ENCODE measurements at regions not wholly inside any gene's neighbourhood (a gene's known extent, or its start where the extent isn't known, plus 50 kb on each side); places are given as distances from the start of the nearest gene placed in this dataset.
A peak's percentile ranks its signal among the peaks of the same experiment; 100 is the strongest.

- TF ChIP-seq GMEB1 (CRISPR knock-in tag; IDR thresholded peaks at IDR 0.05; ENCODE audit: borderline replicate concordance) (no peak), ZNF256 (CRISPR knock-in tag; conservative IDR thresholded peaks at IDR 0.05) (no peak), CERS6 (CRISPR knock-in tag; IDR thresholded peaks at IDR 0.05) (no peak), KDM4B (CRISPR knock-in tag; IDR thresholded peaks at IDR 0.05) (no peak), SYNCRIP (IDR thresholded peaks at IDR 0.05; ENCODE audit: insufficient read depth, low read depth, low read length) (no peak), ZNF558 (CRISPR knock-in tag; IDR thresholded peaks at IDR 0.05; ENCODE audit: borderline replicate concordance) (no peak), ZBTB21 (CRISPR knock-in tag; IDR thresholded peaks at IDR 0.05) (no peak), STAT6 (CRISPR knock-in tag; IDR thresholded peaks at IDR 0.05; ENCODE audit: borderline replicate concordance) (no peak), TEAD3 (CRISPR knock-in tag; optimal IDR thresholded peaks at IDR 0.05; ENCODE audit: borderline replicate concordance) (no peak), AGO2 (optimal IDR thresholded peaks at IDR 0.05; ENCODE audit: low read depth, low read length) (no peak), ZKSCAN8 (CRISPR knock-in tag; IDR thresholded peaks at IDR 0.05; ENCODE audit: borderline replicate concordance) (no peak), ZNF326 (CRISPR knock-in tag; IDR thresholded peaks at IDR 0.05; ENCODE audit: borderline replicate concordance) (no peak), ZBTB20 (CRISPR knock-in tag; IDR thresholded peaks at IDR 0.05; ENCODE audit: borderline replicate concordance, low read depth) (no peak), TAF1 (CRISPR knock-in tag; IDR thresholded peaks at IDR 0.05) (no peak), ZNF772 (CRISPR knock-in tag; IDR thresholded peaks at IDR 0.05) (no peak), ZNF292 (CRISPR knock-in tag; IDR thresholded peaks at IDR 0.05; ENCODE audit: borderline replicate concordance, low read depth) (peak; percentile 65; the same call in 1 of the 2 replicates), GMEB2 (CRISPR knock-in tag; IDR thresholded peaks at IDR 0.05; ENCODE audit: low read depth) (no peak), NBN (conservative IDR thresholded peaks at IDR 0.05) (no peak), ZNF431 (CRISPR knock-in tag; IDR thresholded peaks at IDR 0.05; ENCODE audit: borderline replicate concordance, low read depth) (0 out of 2 replicates have a peak, but pooled peaks have one; percentile 16), ZNF83 (CRISPR knock-in tag; IDR thresholded peaks at IDR 0.05; ENCODE audit: borderline replicate concordance) (no peak), TGIF2 (CRISPR knock-in tag; IDR thresholded peaks at IDR 0.05) (no peak), ZFAT (CRISPR knock-in tag; conservative IDR thresholded peaks at IDR 0.05) (no peak), ZNF317 (CRISPR knock-in tag; IDR thresholded peaks at IDR 0.05) (no peak)
These were observed 66.1 kb upstream of the SMURF2 start (continued) for GRCh38 chr17:64728041-64728695.

Measured in HepG2 (cell line).